A549 (cell line): ENCODE measurements at regions not wholly inside any gene's neighbourhood (a gene's known extent, or its start where the extent isn't known, plus 50 kb on each side); places are given as distances from the start of the nearest gene placed in this dataset.

ENCODE experiments used
- ATAC-seq, 2 experiments: fragments of 200-7000 bp in 1 of 2; fragments of >200 bp in 1 of 2; cut with Nextera tagmentation in 1 of 2; cut with Tn5 transposase in 1 of 2; 3 replicates each; pipeline versions ENCODE4 v1.8.0 to v1.9.1; 2018 to 2020; ENCODE audit warnings: mild to moderate bottlenecking in 1 of 2, moderate library complexity in 1 of 2
- CTCF ChIA-PET: fragments of 300-600 bp; sonication (Branson Sonifier 250); formaldehyde crosslinking; extraction: SDS; loops from one replicate; lab custom pipeline; 2021; ENCODE audit warnings: antibody characterized with exemption, inconsistent platforms; lab: Yijun Ruan, JAX
- POLR2A ChIA-PET: fragments of 350-600 bp; formaldehyde crosslinking; extraction: SDS; loops from one replicate; lab custom pipeline; 2021; ENCODE audit warnings: antibody characterized with exemption, inconsistent platforms; lab: Yijun Ruan, JAX
- DNase-seq, 2 experiments: peaks; one replicate each; pipeline versions ENCODE4 v3.0.0 to v3.0.0-alpha.2; 2011 to 2016; ENCODE audit warnings: low read depth in 1 of 2, low spot score in 1 of 2
- FAIRE-seq: peaks from 2 replicates; lab custom pipeline; 2011; peaks lifted over from hg19 to GRCh38; lab: Jason Lieb, UNC
- H3K27ac ChIP-seq, 2 experiments: fragments of >200 bp; sonication (Bioruptor Twin); formaldehyde crosslinking; 3 replicates each; pipeline ENCODE4 v1.5.1; 2016 to 2017
- H3K4me1 ChIP-seq: fragments of >200 bp; sonication (Bioruptor Twin); formaldehyde crosslinking; 3 replicates; pipeline ENCODE4 v1.6.1; 2016
- H3K4me2 ChIP-seq: fragments of >200 bp; sonication (Bioruptor Twin); formaldehyde crosslinking; 3 replicates; pipeline ENCODE4 v1.6.1; 2016
- H3K4me3 ChIP-seq: fragments of >200 bp; sonication (Bioruptor Twin); formaldehyde crosslinking; 3 replicates; pipeline ENCODE4 v1.5.1; 2016
- H3K9me3 ChIP-seq: fragments of >200 bp; sonication (Bioruptor Twin); formaldehyde crosslinking; 3 replicates; pipeline ENCODE4 v1.6.1; 2016
- CEBPB ChIP-seq, 2 experiments: fragments of >200 bp in 1 of 2; sonication (Bioruptor Twin) in 1 of 2; formaldehyde crosslinking in 1 of 2; IDR thresholded peaks; 2 replicates each; pipeline ENCODE4 v1.6.1; 2012 to 2016
- EHF ChIP-seq: fragments of 250-450 bp; sonication (Bioruptor Pico); IDR thresholded peaks from 2 replicates; pipeline ENCODE4 v1.5.0; 2020; ENCODE audit warnings: mild to moderate bottlenecking
- EHMT2 ChIP-seq: fragments of 200-600 bp; sonication (generic); IDR thresholded peaks from 2 replicates; pipeline ENCODE4 v1.6.1; 2016; ENCODE audit warnings: antibody characterized with exemption, low read depth, mild to moderate bottlenecking, moderate library complexity
- FOSB ChIP-seq: fragments of 250-450 bp; sonication (Bioruptor Pico); IDR thresholded peaks from 2 replicates; pipeline ENCODE4 v1.5.0; 2020; ENCODE audit warnings: mild to moderate bottlenecking, moderate library complexity
- FOSL2 ChIP-seq, 2 experiments: fragments of 450-650 bp in 1 of 2; fragments of >200 bp in 1 of 2; sonication (Bioruptor Twin) in 1 of 2; formaldehyde crosslinking; IDR thresholded peaks; 2 replicates each; pipeline versions ENCODE4 v1.5.0 to v1.6.1; 2016 to 2020; ENCODE audit warnings: mild to moderate bottlenecking in 1 of 2, moderate library complexity in 1 of 2
- FOXS1 ChIP-seq: fragments of 250-450 bp; sonication (Bioruptor Pico); IDR thresholded peaks from 2 replicates; pipeline ENCODE4 v1.5.0; 2020; ENCODE audit warnings: mild to moderate bottlenecking, moderate library complexity
- GATA3 ChIP-seq: IDR thresholded peaks from 2 replicates; pipeline ENCODE4 v1.6.1; 2012; ENCODE audit warnings: borderline replicate concordance
- HDAC2 ChIP-seq: fragments of 200-600 bp; sonication (generic); IDR thresholded peaks from 2 replicates; pipeline ENCODE4 v1.6.1; 2016
- HEYL ChIP-seq: fragments of 250-450 bp; sonication (Bioruptor Pico); IDR thresholded peaks from 2 replicates; pipeline ENCODE4 v1.8.0; 2021; ENCODE audit warnings: mild to moderate bottlenecking, moderate library complexity
- HOXA7 ChIP-seq: fragments of 250-450 bp; sonication (Bioruptor Pico); IDR thresholded peaks from 2 replicates; pipeline ENCODE4 v1.5.0; 2020; ENCODE audit warnings: mild to moderate bottlenecking, moderate library complexity
- JUN ChIP-seq, 2 experiments: fragments of >200 bp; sonication (Bioruptor Twin); formaldehyde crosslinking; IDR thresholded peaks; 2 replicates in 1 of 2; 3 replicates in 1 of 2; pipeline ENCODE4 v1.6.1; 2016 to 2017
- JUNB ChIP-seq: fragments of >200 bp; sonication (Bioruptor Twin); formaldehyde crosslinking; IDR thresholded peaks from 2 replicates; pipeline ENCODE4 v1.6.1; 2016
- KDM1A ChIP-seq: fragments of 200-600 bp; sonication (generic); IDR thresholded peaks from 2 replicates; pipeline ENCODE4 v1.6.1; 2016; ENCODE audit warnings: low read depth, mild to moderate bottlenecking
- KDM5A ChIP-seq: fragments of 200-600 bp; sonication (generic); IDR thresholded peaks from 2 replicates; pipeline ENCODE4 v1.6.1; 2016; ENCODE audit warnings: antibody characterized with exemption, mild to moderate bottlenecking
- MAFK ChIP-seq: fragments of 450-650 bp; IDR thresholded peaks from 2 replicates; pipeline ENCODE4 v1.6.1; 2014; ENCODE audit not compliant: partially characterized antibody
- NFE2L2 ChIP-seq: fragments of 150-350 bp; conservative IDR thresholded peaks from 2 replicates; pipeline ENCODE4 v1.6.1; 2014; ENCODE audit warnings: low read length
- NPAS2 ChIP-seq: fragments of 250-450 bp; sonication (Bioruptor Pico); IDR thresholded peaks from 2 replicates; pipeline ENCODE4 v1.8.0; 2022; ENCODE audit warnings: mild to moderate bottlenecking, moderate library complexity, borderline replicate concordance
- NR3C1 ChIP-seq: fragments of >200 bp; sonication (Bioruptor Twin); formaldehyde crosslinking; IDR thresholded peaks from 3 replicates; pipeline ENCODE4 v1.6.1; 2017
- POLR2A ChIP-seq: IDR thresholded peaks from 2 replicates; pipeline ENCODE4 v1.6.1; 2012; ENCODE audit warnings: mild to moderate bottlenecking, low read length
- RAD21 ChIP-seq, 2 experiments: fragments of >200 bp in 1 of 2; sonication (Bioruptor Twin) in 1 of 2; formaldehyde crosslinking in 1 of 2; IDR thresholded peaks in 1 of 2; conservative IDR thresholded peaks in 1 of 2; 2 replicates in 1 of 2; 3 replicates in 1 of 2; pipeline ENCODE4 v1.6.1; 2012 to 2018; ENCODE audit warnings: inconsistent platforms in 1 of 2
- RARB ChIP-seq: fragments of 250-450 bp; sonication (Bioruptor Pico); IDR thresholded peaks from 2 replicates; pipeline ENCODE4 v1.8.0; 2021; ENCODE audit warnings: mild to moderate bottlenecking, moderate library complexity
- RFX5 ChIP-seq: fragments of 450-650 bp; IDR thresholded peaks from 2 replicates; pipeline ENCODE4 v1.7.1; 2014; ENCODE audit warnings: antibody characterized with exemption, mild to moderate bottlenecking, moderate library complexity
- SREBF2 ChIP-seq: fragments of 450-650 bp; IDR thresholded peaks from 2 replicates; pipeline ENCODE4 v1.6.1; 2014; ENCODE audit warnings: mild to moderate bottlenecking, moderate library complexity
- TFCP2L1 ChIP-seq: fragments of 250-450 bp; sonication (Bioruptor Pico); IDR thresholded peaks from 2 replicates; pipeline ENCODE4 v1.5.0; 2021; ENCODE audit warnings: mild to moderate bottlenecking
- TP53 ChIP-seq: fragments of 250-450 bp; sonication (Bioruptor Pico); IDR thresholded peaks from 2 replicates; pipeline ENCODE4 v1.5.0; 2021; ENCODE audit warnings: mild to moderate bottlenecking, moderate library complexity
- ZFP36 ChIP-seq: fragments of 450-650 bp; IDR thresholded peaks from 2 replicates; pipeline ENCODE4 v1.6.1; 2014; ENCODE audit warnings: borderline replicate concordance; ENCODE audit not compliant: partially characterized antibody
- ZNF302 ChIP-seq: fragments of 250-450 bp; sonication (Bioruptor Pico); IDR thresholded peaks from 2 replicates; pipeline ENCODE4 v1.9.0; 2021; ENCODE audit warnings: inconsistent platforms, mild to moderate bottlenecking, moderate library complexity
- WGBS: methylation state at CpG from one replicate; pipeline ENCODE4 v1.1.6; 2017; ENCODE audit errors: missing lambda C conversion rate; 5-methylcytosine and 5-hydroxymethylcytosine counted together
- TF ChIP-seq, protein P1 (sequence below): IDR thresholded peaks from 2 replicates; pipeline ENCODE4 v1.6.1; 2012; ENCODE audit warnings: low read depth, borderline replicate concordance
- TF ChIP-seq, protein P2 (sequence below): fragments of 250-450 bp; sonication (Bioruptor Pico); IDR thresholded peaks from 2 replicates; pipeline ENCODE4 v1.5.0; 2021; ENCODE audit warnings: mild to moderate bottlenecking, moderate library complexity, borderline replicate concordance
- TF ChIP-seq, protein P3 (sequence below): fragments of >200 bp; sonication (Bioruptor Twin); formaldehyde crosslinking; IDR thresholded peaks from 3 replicates; pipeline ENCODE4 v1.5.1; 2016
- TF ChIP-seq, protein P4 (sequence below): fragments of 450-650 bp; IDR thresholded peaks from 2 replicates; pipeline ENCODE4 v1.6.1; 2014; ENCODE audit warnings: antibody characterized with exemption
- TF ChIP-seq, protein P5 (sequence below): fragments of >200 bp; sonication (Bioruptor Twin); formaldehyde crosslinking; IDR thresholded peaks from 3 replicates; pipeline ENCODE4 v1.6.1; 2016
- TF ChIP-seq, protein P6 (sequence below): fragments of >200 bp; sonication (Bioruptor Twin); formaldehyde crosslinking; IDR thresholded peaks from 2 replicates; pipeline ENCODE4 v1.6.1; 2016

DNA sequence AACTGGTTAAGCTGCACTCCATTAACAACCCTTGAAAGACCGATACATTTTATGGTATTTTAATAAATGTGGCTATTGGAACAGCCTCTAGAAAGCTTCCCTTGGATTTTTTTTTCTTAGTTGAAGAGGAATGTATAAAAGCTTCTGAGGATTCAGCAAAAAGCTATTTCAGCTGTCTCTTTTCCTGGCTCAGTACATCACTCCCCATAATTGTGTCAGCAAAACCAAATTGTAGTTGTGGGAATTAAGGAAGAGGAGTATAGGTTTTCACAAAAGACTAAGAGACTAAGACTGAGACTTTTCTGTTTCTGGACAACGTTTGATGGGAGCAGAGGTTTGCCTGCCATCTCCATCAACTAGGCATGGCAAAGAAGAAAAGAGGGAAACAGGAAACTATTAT lies 106.5 kb downstream of the C12orf50 start:
- DNase-seq: no peak
- H3K9me3 ChIP-seq: no peaks in the 10 kb centered on the region
- H3K4me2 ChIP-seq: no peak overlapping the region
- 22% methylated on average over 2 of the region's 2 CpGs for WGBS
- ChIA-PET POLR2A (no interaction called here), CTCF (no interaction called here)
- FAIRE-seq: no peak
- TF ChIP-seq FOSB (CRISPR knock-in tag): no peak
- no peak for TF ChIP-seq HEYL (CRISPR knock-in tag)
- TF ChIP-seq, protein P1, sequence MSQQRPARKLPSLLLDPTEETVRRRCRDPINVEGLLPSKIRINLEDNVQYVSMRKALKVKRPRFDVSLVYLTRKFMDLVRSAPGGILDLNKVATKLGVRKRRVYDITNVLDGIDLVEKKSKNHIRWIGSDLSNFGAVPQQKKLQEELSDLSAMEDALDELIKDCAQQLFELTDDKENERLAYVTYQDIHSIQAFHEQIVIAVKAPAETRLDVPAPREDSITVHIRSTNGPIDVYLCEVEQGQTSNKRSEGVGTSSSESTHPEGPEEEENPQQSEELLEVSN: no peak
- no peak for TF ChIP-seq HDAC2
- no peak for TF ChIP-seq KDM5A
- TF ChIP-seq, protein P2, sequence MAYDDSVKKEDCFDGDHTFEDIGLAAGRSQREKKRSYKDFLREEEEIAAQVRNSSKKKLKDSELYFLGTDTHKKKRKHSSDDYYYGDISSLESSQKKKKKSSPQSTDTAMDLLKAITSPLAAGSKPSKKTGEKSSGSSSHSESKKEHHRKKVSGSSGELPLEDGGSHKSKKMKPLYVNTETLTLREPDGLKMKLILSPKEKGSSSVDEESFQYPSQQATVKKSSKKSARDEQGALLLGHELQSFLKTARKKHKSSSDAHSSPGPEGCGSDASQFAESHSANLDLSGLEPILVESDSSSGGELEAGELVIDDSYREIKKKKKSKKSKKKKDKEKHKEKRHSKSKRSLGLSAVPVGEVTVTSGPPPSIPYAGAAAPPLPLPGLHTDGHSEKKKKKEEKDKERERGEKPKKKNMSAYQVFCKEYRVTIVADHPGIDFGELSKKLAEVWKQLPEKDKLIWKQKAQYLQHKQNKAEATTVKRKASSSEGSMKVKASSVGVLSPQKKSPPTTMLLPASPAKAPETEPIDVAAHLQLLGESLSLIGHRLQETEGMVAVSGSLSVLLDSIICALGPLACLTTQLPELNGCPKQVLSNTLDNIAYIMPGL (CRISPR knock-in tag): no peak
- no peak for TF ChIP-seq FOSL2 (IDR thresholded peaks at IDR 0.05)
- TF ChIP-seq FOSL2 (CRISPR knock-in tag; IDR thresholded peaks at IDR 0.05): no peak
- TF ChIP-seq NFE2L2: no peak
- TF ChIP-seq POLR2A: no peak
- no peak for TF ChIP-seq TFCP2L1
- TF ChIP-seq RFX5: no peak
- no peak for TF ChIP-seq NPAS2
- no peak for TF ChIP-seq MAFK
- no peak for TF ChIP-seq GATA3
- TF ChIP-seq, protein P3, sequence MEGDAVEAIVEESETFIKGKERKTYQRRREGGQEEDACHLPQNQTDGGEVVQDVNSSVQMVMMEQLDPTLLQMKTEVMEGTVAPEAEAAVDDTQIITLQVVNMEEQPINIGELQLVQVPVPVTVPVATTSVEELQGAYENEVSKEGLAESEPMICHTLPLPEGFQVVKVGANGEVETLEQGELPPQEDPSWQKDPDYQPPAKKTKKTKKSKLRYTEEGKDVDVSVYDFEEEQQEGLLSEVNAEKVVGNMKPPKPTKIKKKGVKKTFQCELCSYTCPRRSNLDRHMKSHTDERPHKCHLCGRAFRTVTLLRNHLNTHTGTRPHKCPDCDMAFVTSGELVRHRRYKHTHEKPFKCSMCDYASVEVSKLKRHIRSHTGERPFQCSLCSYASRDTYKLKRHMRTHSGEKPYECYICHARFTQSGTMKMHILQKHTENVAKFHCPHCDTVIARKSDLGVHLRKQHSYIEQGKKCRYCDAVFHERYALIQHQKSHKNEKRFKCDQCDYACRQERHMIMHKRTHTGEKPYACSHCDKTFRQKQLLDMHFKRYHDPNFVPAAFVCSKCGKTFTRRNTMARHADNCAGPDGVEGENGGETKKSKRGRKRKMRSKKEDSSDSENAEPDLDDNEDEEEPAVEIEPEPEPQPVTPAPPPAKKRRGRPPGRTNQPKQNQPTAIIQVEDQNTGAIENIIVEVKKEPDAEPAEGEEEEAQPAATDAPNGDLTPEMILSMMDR: no peak
- no peak for TF ChIP-seq KDM1A
- TF ChIP-seq JUN (IDR thresholded peaks at IDR 0.05): no peak
- no peak for TF ChIP-seq JUNB
- TF ChIP-seq, protein P4, sequence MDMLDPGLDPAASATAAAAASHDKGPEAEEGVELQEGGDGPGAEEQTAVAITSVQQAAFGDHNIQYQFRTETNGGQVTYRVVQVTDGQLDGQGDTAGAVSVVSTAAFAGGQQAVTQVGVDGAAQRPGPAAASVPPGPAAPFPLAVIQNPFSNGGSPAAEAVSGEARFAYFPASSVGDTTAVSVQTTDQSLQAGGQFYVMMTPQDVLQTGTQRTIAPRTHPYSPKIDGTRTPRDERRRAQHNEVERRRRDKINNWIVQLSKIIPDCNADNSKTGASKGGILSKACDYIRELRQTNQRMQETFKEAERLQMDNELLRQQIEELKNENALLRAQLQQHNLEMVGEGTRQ: no peak
- ATAC-seq: no peak
- no peak overlapping the region for H3K4me3 ChIP-seq
- no peak overlapping the region for H3K27ac ChIP-seq
- H3K4me1 ChIP-seq: no peaks in the 10 kb centered on the region

DNA sequence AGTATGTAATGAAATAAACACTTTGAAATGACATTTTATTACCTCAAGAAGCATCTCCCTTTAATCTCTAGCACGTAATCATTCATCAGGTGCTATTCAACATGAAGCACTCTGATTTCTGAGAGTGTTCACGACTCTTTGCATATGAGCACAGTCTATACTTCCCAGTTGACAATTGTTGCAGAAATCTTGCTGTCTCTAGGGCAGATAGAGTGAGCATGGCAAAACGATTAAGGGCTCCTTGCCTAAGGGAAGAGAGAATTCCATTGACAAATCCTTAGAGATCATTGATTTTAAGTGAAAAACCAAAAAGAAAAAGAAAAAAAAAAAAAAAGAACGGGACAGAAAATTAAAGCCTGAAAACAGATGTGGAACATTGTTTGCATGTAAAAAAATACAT lies 107.6 kb downstream of the C12orf50 start:
- TF ChIP-seq POLR2A (no peak), GATA3 (no peak), NR3C1 (no peak), FOXS1 (no peak), EHMT2 (no peak), CEBPB (IDR thresholded peaks at IDR 0.05) (no peak), SREBF2 (no peak), ZFP36 (no peak), RAD21 (conservative IDR thresholded peaks at IDR 0.05 in 1 of 2, IDR thresholded peaks at IDR 0.05 in 1 of 2) (no peak), HOXA7 (CRISPR knock-in tag) (no peak), EHF (CRISPR knock-in tag) (no peak), RARB (CRISPR knock-in tag) (no peak), HDAC2 (no peak), ZNF302 (CRISPR knock-in tag) (no peak), TP53 (no peak)
- TF ChIP-seq, protein P5, sequence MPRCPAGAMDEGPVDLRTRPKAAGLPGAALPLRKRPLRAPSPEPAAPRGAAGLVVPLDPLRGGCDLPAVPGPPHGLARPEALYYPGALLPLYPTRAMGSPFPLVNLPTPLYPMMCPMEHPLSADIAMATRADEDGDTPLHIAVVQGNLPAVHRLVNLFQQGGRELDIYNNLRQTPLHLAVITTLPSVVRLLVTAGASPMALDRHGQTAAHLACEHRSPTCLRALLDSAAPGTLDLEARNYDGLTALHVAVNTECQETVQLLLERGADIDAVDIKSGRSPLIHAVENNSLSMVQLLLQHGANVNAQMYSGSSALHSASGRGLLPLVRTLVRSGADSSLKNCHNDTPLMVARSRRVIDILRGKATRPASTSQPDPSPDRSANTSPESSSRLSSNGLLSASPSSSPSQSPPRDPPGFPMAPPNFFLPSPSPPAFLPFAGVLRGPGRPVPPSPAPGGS: no peak
- TF ChIP-seq, protein P4: no peak
- TF ChIP-seq, protein P6, sequence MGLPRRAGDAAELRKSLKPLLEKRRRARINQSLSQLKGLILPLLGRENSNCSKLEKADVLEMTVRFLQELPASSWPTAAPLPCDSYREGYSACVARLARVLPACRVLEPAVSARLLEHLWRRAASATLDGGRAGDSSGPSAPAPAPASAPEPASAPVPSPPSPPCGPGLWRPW: no peak
- no peaks in the 10 kb centered on the region for H3K9me3 ChIP-seq
- no peak for FAIRE-seq
- H3K4me3 ChIP-seq: no peak overlapping the region
- ChIA-PET POLR2A (no interaction called here), CTCF (no interaction called here)
- DNase-seq: no peak
- ATAC-seq: no peak
- 37% methylated on average over 4 of the region's 4 CpGs for WGBS
- H3K4me2 ChIP-seq: no peak overlapping the region
- H3K4me1 ChIP-seq: no peaks in the 10 kb centered on the region
- H3K27ac ChIP-seq: no peak overlapping the region
